GM18511 (cell line): ENCODE measurements at regions not wholly inside any gene's neighbourhood (a gene's known extent, or its start where the extent isn't known, plus 50 kb on each side); places are given as distances from the start of the nearest gene placed in this dataset.
"Not testable (repeated sequence)": the region's sequence is repeated elsewhere in the genome, so short reads cannot be mapped to it uniquely, and the experiment has no call there.

Experiments used
- ATAC-seq: cut with Tn5 transposase; IDR thresholded peaks from one replicate; pipeline ENCODE4 v1.9.1; 2021; ENCODE audit warnings: mild to moderate bottlenecking, moderate library complexity; ENCODE audit not compliant: unreplicated experiment

DNA sequence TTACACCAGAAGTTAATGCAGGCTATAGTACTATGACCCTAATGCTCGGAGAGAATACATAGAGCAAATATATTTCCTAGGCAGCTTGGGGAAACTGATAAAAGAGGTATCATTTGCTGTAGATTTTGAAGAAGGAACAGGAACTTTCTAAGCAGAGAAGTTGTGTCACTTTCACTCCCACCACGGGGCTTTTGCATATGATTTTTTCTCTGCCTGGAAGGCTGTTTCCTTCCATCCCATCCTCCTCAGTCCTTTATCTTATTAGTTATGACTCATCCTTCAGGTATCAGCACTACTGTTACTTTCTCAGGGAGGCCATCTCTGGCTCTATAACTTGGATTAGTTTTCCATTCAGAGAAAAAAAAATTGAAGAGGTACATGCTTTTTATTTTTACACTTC is 2006.1 kb upstream of the WWC1 start:
- ATAC-seq = no peak

DNA sequence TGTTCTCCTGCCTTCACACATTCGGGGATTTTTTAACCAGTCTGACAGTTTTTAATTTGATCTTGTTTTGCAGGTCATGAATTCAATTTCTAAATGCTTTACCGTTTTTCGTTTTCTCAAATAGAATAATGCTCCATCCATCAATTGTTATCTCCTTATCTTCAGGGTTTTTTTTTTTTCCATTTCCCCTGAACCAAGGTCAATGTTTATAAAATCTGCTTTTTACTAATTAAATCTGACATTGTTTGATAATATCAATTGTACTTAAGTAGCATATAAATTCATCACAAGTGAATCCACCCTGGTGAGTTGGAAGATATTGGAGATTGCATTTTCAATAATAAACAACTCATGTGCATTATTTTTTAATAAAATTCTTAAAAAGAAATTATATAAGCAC is 2004.6 kb upstream of the WWC1 start:
- ATAC-seq = no peak

DNA sequence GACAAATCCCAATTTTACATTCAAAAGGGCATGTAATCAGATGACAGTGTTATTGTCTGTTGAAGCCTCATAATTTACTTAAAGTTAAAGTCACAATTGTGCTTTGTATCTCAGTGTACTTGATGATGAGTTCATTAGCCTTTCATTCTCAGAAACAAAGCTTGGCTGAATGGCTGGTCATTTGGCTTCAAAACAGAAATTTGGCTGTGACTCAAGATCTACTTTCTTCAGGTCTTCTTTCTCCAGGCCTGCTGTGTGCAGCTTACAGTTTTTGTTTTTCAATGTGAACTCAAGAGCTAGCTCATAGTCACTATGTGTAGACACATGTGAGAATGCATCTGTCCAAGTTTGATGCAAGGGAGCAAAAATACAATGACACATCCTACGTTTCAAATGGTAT is 2003.6 kb upstream of the WWC1 start:
- ATAC-seq = no peak

DNA sequence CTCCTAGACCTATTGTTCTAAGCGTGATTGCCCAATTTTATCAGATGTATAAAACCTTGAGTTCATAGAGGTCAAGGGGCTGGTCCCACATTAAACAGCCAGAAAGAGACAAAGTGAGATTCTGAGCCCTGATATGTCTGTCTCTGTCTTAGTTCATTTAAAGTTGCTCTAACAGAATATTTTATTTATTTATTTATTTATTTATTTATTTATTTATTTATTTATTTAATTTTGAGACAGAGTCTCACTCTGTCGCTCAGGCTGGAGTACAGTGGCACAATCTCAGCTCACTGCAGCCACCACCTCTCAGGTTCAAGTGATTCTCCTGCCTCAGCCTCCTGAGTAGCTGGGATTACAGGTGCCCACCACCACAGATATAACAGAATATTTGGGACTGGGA is 1999.6 kb upstream of the WWC1 start:
- not testable (repeated sequence) for ATAC-seq

DNA sequence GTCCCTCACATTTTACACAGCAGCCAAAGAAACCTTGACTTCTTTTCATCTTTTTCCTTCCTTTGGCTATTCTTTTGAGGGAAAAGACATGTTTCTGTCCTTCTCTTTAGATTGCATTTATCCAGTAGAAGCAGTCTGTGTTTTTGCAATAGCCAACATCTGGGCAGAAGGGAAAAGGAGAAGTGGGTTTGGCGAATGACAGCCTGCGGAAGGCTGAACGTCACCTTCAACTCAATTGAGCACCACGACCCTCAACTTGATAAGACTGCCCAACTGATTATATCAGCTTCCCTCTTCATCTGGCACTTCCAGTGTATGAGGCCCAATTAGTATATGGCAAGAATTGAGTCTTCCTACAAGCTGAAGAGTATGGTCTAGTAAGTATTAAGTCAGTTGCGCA is 1997.6 kb upstream of the WWC1 start:
- ATAC-seq = no peak

DNA sequence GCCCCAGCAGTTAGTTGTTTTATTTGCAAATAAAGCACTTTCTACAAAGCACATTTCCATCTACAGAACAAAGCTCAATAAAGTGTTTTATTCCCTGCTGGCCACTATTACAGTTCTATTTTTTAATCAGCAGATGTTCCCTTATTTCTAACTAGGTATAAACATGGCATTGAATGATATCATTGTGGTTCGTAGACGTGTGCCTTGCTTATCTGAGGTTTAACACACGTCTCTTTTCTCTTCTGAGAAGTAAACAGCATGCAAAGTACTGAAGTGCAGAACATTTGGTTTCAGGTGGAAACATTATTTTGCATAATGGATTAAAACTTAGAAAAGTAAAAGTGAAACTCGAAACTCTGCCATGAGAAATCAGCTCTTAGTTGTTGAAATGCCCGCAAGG is 1989.3 kb upstream of the WWC1 start:
- ATAC-seq = no peak

DNA sequence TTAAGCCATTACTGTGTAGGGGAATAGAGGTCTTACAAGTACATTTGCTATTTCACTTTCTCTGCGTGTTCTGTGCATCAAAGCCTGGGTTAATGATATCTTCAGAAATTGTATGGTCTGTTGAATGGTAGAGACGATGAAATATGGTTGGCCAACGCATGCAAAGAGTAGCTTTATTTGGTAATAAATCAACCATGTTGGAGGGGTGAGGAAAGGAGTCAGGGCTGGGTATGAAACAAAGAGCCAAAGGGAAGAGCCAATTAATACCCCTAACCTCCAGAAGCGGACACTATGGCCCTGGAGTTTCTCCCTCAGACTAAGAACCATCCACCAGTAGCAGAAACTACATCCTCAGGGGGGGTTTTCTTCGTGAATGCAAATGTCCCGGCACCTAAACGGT is 1974.0 kb upstream of the WWC1 start:
- no peak for ATAC-seq

DNA sequence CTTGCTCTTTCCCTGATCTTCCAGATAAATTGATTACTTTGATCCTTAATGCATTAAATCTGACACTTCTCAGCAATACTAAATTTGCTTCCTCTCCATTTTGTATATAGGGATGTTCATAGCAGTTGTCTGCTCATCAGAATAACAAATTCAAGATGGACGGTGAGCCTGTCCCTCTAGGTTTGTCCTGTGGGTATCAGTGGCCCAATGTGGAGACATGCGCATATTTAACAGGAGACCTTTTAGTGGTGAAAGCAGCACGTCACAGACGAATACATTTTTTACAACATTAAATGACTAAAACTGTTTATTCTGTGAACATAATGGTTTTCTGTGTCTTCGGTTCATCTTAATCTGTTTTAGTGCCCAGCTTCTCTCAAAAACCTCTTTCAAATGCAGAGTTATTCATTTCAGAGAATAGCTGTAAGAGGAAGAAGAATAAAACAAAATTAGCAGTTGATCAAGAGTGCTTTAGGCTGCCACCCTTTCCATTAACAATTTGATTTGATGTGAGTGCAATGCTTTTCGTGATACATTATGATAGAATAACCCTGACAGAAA is 1970.4 kb upstream of the WWC1 start:
- no peak for ATAC-seq

DNA sequence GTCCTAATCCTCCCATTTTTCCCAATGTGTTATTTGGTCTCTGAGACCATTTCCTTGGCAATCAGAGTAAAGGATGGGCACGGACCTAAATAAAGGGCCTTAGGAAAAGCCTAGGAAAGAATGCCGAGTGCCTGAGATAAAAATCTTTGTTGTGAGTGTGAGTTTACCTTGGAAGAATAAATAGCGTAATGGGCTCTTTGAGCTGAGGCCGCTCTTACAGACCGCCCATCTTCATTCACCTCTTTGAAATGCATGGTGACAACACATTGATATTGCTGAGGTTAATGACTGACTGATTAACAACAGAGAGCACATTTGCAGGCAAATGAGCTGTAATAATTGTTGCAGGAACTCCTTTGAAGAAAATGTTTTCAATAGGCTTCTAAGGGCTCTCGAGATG is 1967.1 kb upstream of the WWC1 start:
- ATAC-seq = no peak

DNA sequence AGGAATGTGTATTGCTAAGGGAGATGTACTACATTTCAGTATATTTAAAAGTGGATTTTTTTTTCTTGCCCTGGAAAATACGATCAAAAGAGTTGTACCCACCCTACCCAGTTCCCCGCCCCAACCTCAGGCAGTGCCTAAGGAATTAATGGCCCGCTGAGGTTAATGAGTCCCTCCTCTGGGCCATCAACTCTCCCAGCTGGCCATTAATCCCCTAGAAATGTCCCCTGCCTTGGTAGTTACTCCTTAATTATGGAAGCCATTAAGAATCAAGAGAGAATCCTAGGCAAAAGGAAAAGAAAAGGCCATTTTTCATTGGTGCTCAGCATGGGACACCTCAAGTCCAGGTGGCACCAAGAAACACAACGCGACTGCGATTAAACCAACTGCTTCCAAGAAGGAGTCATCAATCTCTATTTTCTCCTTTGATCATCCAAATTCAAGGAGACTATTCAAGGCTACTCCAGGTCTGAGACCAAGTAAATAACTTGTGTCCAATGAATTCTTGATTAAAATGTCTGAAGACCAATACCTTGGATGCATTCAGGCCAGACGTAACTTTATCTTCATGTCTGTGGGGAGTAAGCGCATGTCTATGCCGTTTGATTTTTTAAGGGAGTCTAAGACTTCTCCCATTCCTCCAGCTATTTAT is 1962.2 kb upstream of the WWC1 start:
- ATAC-seq = no peak

DNA sequence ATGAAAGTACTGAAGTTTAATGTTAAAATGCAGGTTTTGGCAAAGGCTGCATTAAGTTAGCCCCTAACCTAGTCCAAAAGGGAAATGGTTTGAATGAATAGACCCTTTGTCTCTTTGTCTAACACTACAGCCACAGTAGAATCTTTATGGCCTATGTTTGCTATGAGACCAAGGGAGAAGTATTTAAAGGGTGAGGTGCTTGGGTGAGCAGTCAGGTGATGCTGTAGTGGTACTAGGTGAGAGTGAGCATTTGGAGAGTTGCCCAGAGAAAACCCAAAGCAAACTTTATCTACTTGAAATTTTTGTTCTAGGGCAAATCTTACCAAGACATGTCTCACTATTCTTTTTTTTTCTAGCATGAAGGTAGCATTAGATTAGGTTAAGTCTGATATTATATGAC is 1961.4 kb upstream of the WWC1 start:
- no peak for ATAC-seq

DNA sequence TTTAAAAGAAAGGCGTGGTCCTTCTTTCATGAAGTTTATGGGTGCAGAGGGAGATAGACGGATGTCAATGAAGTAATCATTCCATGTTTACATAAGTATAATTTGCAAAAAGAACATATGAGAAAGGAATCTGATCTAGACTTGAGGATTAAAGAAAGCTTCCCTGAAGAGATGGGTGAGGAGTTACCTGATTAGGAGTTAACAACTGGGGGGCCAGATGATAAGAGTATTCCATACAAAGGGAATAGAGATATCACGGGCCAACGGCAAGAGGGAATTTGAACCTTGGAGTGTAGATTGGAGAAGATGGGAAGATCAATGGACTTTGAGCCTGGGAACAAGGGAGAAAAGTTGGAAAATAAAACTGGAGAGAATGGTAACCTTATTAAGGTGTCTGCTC is 1959.9 kb upstream of the WWC1 start:
- no peak for ATAC-seq

DNA sequence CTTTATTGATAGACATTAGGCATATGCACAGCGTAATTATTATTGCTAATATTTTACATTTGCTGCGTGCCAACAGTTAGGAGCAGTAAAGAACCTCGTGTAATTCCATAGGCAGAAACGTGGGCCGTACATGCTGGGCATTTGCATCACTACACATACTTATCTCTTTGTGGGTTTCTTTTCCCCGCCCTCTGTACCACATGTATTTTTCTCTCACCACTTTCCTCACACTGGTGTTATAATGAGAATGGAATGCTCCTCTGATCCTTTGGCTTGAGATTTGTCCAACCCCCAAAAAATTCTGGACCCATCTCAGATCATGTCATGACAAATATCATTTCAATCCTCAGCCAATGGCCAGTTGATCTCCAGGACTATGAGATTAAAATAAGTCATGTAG is 1952.6 kb upstream of the WWC1 start:
- no peak for ATAC-seq

DNA sequence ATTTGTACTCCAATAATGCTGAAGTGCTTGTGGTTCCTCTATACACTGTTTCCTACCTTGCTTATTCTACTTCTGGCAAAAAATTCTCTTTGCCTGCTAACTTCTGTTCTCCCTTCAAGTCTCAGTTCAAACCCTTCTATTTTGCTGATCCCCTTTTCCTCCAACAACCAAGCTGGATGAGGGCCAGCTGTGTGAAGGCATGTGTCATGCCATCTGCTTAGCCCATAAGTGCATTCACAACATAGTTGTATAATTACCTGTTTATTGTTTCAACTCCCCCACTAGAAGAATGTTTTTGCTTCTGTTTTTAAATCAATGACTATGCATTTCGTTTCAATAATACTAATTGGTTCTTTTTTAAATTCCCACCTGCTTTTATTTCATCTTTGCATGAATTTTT is 1951.4 kb upstream of the WWC1 start:
- ATAC-seq = no peak

DNA sequence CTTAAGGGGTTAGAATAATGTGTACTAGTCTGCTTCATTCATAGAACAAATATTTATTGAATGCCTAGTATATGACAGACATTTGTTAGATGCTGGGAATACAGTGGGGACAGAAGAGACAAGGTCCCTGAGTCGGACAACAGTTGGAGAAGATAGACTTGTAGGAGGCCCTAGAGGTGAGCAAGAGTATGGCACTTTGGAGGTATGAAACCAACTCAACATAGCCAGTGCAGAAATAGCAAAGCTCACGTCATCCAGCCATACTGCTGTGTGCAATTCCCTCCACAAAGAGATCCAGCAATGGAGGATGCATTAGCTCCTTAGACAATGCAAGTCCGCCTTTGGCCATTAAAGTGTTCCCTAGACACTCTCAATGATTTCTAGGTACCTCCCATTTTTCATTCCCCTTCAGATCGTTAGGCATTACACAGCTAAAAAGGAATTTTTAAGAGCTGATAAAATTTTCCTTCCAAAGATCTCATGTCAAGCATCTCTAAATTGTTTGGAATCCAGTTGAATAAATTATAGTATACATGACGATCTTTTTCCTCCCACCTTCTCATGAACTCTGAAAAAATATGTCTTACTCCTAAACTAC is 1949.6 kb upstream of the WWC1 start:
- no peak for ATAC-seq

DNA sequence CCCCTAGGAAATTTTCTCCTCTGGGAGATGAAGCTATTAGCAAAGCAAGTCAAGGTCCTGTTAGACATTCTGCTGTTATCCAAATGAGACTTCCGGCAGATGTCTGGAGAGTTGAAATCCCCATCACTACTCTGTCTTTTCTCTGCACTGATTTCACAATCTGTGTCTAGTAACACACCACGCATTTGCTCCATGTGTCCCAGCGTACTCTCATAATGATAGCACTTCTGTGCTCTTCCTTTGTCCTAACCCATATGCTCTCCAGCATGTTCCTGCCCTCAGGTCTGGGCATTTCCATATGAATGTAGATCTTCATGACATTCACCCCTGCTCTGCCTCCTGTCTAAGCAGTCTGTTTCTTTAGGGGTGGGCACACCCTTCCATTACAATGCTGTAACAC is 1949.0 kb upstream of the WWC1 start:
- no peak for ATAC-seq

DNA sequence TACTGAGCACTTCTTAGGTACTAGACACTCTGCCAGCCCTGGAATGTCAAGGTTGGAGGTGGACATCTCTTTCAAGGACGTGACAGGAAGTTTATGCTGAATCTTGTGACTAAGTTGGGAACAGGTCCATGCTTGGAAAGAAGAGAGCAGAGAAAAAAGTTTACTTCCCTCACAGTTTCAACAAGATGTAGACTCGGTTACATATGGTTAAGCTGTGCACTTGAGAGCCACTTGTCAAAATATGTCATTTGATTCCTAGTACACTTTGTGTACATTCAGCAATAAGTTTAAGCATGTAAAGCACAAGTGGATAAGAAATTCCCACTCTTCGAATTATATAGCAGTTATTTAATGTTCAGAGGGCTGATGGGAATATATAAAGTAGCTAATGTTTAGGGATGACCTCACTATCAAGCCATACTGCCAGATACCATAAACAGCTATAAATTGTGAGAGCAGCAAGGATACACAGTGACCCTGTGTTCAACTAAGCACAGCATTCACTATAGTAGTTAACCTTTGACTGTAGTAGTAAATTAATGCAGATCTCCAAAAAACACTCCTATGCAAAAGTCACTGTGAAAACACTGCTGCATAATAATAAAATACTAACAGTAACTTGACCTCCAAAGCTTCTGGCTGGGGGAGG is 1944.6 kb upstream of the WWC1 start:
- ATAC-seq = no peak

DNA sequence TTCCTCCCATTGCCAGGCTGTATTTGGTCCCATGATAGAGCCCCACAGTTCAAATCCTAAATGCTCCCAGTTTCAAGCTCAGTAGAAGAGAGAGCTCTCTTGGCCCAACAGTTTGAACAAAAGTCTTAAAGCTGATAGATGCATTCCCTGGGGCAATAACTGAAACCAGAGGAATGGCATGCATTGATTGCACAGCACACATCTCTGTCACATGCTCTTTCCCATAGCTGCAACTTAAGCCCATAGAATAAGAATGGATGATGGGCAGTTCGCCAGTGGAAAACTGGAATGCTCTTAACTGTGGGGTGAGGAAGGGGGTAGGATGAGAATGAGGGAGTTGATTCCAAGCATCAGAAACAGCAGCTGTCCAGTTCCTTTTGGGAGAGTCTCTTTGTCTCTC is 1942.4 kb upstream of the WWC1 start:
- ATAC-seq = no peak

DNA sequence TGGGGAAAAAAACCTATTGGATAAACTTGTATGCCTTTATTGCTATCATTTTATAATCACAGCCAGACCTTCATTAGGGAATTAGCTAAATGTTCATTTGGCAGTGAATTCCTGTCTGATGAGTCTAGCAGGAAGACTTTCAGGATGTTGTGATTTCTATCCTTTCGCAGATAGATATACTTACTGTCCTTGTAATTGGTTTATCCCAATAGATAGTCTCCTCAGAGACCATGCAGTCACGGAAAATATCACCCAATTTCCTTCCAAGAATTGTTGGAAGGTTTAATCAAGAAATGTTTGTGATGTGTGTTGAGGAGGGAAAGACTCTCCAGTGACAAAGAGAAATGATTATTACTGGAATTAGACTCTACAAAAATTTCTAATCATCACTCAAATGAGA is 1937.9 kb upstream of the WWC1 start:
- ATAC-seq = no peak

DNA sequence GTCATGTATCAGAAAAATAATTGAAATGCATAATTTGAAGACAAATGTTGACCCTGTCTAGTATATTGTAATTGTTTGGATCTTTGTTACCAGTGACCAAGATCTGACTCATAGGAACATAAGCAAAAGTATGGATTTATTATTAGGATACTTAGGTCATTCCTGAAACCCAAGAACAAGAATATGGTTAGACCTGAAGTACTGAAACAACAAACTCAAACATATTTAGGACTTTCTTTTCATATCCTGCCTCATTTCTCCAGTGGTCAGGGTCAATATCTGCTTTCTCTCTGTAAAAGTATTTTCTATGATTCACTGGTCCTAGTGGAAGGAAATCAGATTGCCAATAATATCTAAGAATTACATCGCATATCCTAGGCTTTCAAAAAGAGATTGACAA is 1937.1 kb upstream of the WWC1 start:
- no peak for ATAC-seq

DNA sequence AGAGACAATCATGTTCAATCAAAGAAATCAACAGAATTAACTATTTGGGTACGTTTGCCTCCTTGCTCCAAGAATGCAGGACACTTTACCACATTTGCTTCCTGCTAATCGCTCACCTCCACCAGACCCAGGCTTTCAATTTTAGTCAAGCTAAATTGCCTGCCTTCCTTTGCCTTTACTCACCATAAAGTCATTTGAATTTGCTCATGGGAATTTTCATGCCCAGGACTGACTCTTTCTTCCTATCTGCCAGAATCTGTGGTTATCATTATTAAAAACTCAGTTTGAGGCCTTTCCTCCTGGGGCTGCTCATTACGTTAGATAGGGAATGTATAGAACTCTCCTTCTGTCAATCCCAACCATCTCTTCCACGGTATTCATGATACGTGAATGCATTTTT is 1935.3 kb upstream of the WWC1 start:
- no peak for ATAC-seq

DNA sequence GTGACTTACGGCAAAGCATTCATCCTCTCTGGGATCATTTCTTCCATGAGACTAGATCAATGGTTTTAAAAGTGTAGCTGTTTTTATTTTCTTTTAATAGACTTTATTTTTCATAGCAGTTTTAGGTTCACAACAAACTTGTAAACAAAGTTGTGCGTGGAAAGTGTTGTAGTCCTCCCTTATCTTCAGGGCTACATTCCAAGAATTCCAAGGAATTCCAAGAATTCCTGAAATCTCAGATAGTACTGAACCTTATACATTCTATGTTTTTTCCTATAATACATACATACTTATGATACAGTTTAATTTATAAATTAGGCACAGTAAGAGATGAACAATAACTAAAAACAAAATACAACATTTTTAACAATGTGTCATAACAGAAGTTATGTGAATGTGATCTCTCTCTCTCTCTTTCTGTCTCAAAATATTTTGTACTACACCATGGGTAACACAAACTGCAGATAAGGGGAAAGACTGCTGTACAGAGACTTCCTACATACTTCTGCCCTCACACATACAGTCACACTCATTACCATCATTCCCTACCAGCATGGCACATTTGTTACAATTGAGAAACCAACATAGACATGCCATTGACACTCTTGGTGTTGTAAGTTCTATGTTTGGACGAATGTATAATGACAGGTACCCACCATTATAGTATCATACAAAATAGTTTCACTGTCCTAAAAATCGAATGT is 1933.2 kb upstream of the WWC1 start:
- ATAC-seq = no peak
